MM.1S (cell line): ENCODE measurements at regions not wholly inside any gene's neighbourhood (a gene's known extent, or its start where the extent isn't known, plus 50 kb on each side); places are given as distances from the start of the nearest gene placed in this dataset.

Experiments
- DNase-seq: peaks from one replicate; pipeline ENCODE4 v3.0.0-alpha.2; 2015
- H2AFZ ChIP-seq: fragments of 300-600 bp; sonication (generic); 2 replicates; pipeline ENCODE4 v1.6.0; 2016; ENCODE audit warnings: antibody characterized with exemption, low read length
- H3F3A ChIP-seq: fragments of 300-600 bp; sonication (generic); 2 replicates; pipeline ENCODE4 v1.6.1; 2016; ENCODE audit warnings: mild to moderate bottlenecking, antibody characterized with exemption, low read length, moderate library complexity, mixed read lengths; ENCODE audit not compliant: insufficient read depth
- H3K27ac ChIP-seq: fragments of 300-600 bp; sonication (generic); 2 replicates; pipeline ENCODE4 v1.5.1; 2016; ENCODE audit warnings: mild to moderate bottlenecking, low read length
- H3K27me3 ChIP-seq: fragments of 300-600 bp; sonication (generic); replicated peaks from 2 replicates; pipeline ENCODE4 v1.6.0; 2016; ENCODE audit warnings: low read length; ENCODE audit not compliant: insufficient read depth
- H3K36me3 ChIP-seq: fragments of 300-600 bp; sonication (generic); replicated peaks from 2 replicates; pipeline ENCODE4 v1.6.1; 2016; ENCODE audit warnings: mild to moderate bottlenecking, low read length, mixed read lengths; ENCODE audit not compliant: insufficient read depth
- H3K4me1 ChIP-seq: fragments of 300-600 bp; sonication (generic); 2 replicates; pipeline ENCODE4 v1.6.1; 2016; ENCODE audit warnings: low read length, mixed read lengths
- H3K4me2 ChIP-seq: fragments of 300-600 bp; sonication (generic); 2 replicates; pipeline ENCODE4 v1.6.0; 2016; ENCODE audit warnings: low read depth, low read length
- H3K4me3 ChIP-seq: fragments of 300-600 bp; sonication (generic); 2 replicates; pipeline ENCODE4 v1.5.1; 2016; ENCODE audit warnings: low read length, mixed read lengths
- H3K79me2 ChIP-seq: fragments of 300-600 bp; sonication (generic); 2 replicates; pipeline ENCODE4 v1.6.1; 2016; ENCODE audit warnings: mixed run types, low read length, mixed read lengths
- H3K9ac ChIP-seq: fragments of 300-600 bp; sonication (generic); 2 replicates; pipeline ENCODE4 v1.6.1; 2016; ENCODE audit warnings: low read length, mixed read lengths
- H3K9me2 ChIP-seq: fragments of 300-600 bp; sonication (generic); replicated peaks from 2 replicates; pipeline ENCODE4 v1.6.1; 2016; ENCODE audit warnings: mild to moderate bottlenecking, low read length, mixed read lengths; ENCODE audit not compliant: insufficient read depth
- H3K9me3 ChIP-seq: fragments of 300-600 bp; sonication (generic); replicated peaks from 2 replicates; pipeline ENCODE4 v1.6.1; 2016; ENCODE audit warnings: mild to moderate bottlenecking, low read length, mixed read lengths; ENCODE audit not compliant: insufficient read depth
- H4K20me1 ChIP-seq: fragments of 300-600 bp; sonication (generic); 2 replicates; pipeline ENCODE4 v1.6.1; 2016; ENCODE audit warnings: mild to moderate bottlenecking, low read length, moderate library complexity, mixed read lengths; ENCODE audit not compliant: insufficient read depth
- CTCF ChIP-seq: fragments of 300-600 bp; sonication (generic); IDR thresholded peaks from 2 replicates; pipeline ENCODE4 v1.5.1; 2016; ENCODE audit warnings: antibody characterized with exemption, low read length, mixed read lengths
- EZH2 ChIP-seq: fragments of 300-600 bp; sonication (generic); optimal IDR thresholded peaks from 2 replicates; pipeline ENCODE3; 2017; ENCODE audit warnings: low read depth, mild to moderate bottlenecking, antibody characterized with exemption, low read length, mixed read lengths
- EZH2phosphoT487 ChIP-seq: fragments of 300-600 bp; sonication (generic); IDR thresholded peaks from 2 replicates; pipeline ENCODE4 v1.6.1; 2018; ENCODE audit warnings: antibody characterized with exemption, low read length

DNA sequence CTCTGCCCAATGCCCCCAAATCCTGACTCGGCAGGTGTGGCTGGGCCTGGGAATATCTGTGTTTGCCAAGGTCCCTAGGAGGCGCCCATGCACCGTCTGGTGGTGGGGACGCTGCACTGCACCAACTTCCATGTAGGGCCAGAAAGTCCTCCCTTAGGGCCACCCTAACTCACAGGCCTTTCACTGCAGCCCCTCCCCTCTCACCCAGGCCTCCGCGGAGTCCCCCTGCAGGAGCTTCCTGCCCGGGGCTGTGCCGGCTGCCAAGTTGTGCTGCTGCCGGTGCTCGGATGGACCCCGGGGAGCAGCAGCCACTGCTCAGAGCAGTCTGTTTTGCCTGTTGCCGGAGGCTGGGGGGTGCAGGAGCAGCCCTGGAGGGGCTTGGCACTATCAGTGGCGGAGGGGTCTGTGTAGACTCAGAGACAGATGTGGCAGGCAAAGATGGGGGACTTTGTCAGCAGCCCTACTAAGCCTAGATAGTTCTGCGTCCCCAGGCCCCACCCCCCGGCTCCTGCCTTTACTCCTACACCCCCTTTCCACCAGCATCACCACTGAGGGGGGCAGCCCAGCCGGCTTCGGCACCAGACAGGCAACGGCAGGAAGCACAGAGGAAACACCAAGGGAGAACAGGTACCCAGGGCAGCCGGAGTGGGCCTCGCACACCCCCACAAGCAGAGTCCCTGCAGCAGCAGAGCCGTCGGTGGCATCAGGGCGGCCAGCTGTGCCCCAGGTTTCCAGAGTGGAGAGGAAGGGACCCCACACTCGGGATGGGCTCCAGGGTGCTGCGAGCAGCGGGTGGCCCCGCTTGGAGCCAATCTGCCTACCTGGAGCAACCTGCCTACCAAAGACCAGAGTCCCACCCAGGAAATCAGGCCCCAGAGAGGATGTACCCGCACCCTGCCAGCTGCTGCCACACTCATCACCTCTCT is 124.3 kb downstream of the TRIM29 start:
- Histone ChIP-seq H3K36me3 (no peaks in the 10 kb centered on the region), H3K9ac (no peak overlapping the region), H4K20me1 (no peaks in the 10 kb centered on the region), H3F3A (no peaks in the 10 kb centered on the region), H3K4me3 (no peak overlapping the region), H3K27ac (no peak overlapping the region), H3K4me1 (no peaks in the 10 kb centered on the region), H3K27me3 (peaks cover 27% of the 10 kb centered on the region; the same call in 1 of the 2 replicates), H3K79me2 (no peaks in the 10 kb centered on the region), H2AFZ (no peak overlapping the region), H3K4me2 (no peak overlapping the region), H3K9me3 (no peaks in the 10 kb centered on the region), H3K9me2 (no peaks in the 10 kb centered on the region)
- DNase-seq, result no peak
- TF ChIP-seq EZH2 (no peak), CTCF (peak; percentile 59)

- no peak for DNase-seq
- Histone ChIP-seq H3K9me2 (no peaks in the 10 kb centered on the region), H3K4me1 (no peaks in the 10 kb centered on the region), H4K20me1 (no peaks in the 10 kb centered on the region), H3K9me3 (no peaks in the 10 kb centered on the region), H3K27me3 (peaks cover 25% of the 10 kb centered on the region; the same call in 1 of the 2 replicates), H3K9ac (no peak overlapping the region), H3K27ac (no peak overlapping the region), H3F3A (no peaks in the 10 kb centered on the region), H3K36me3 (no peaks in the 10 kb centered on the region), H3K79me2 (no peaks in the 10 kb centered on the region), H2AFZ (no peak overlapping the region), H3K4me2 (no peak overlapping the region), H3K4me3 (no peak overlapping the region)
- TF ChIP-seq EZH2 (no peak), EZH2phosphoT487 (no peak), CTCF (no peak)
These were observed 125.7 kb downstream of the TRIM29 start for GRCh38 chr11:120012245-120012644.

DNA sequence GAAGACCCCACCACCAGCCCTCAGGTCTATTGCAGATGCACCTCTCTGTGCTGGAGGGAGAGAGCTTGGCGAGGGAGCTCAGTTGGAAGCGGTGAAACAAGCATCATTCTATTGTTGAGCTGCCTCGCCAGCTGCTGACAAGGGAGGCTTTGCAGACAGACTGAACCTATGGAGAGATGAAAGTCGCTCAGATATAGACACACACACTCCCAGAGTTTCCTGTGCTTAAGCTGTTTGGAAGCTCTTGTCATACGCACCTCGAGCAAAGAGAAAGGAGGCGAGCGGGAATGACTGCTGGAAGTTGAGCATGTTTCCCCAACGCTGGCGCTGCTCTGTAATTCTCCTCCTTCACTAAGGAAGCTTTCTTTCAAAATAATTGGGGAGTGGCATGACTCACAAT is 126.1 kb downstream of the TRIM29 start:
- Histone ChIP-seq H3K79me2 (no peaks in the 10 kb centered on the region), H3K36me3 (no peaks in the 10 kb centered on the region), H3K27me3 (peaks cover 25% of the 10 kb centered on the region; the same call in 1 of the 2 replicates)

More for the DNA sequence above, 126.1 kb downstream of the TRIM29 start:
- no peak overlapping the region for H3K27ac ChIP-seq
- H3K9ac ChIP-seq, result no peak overlapping the region
- no peaks in the 10 kb centered on the region for H3F3A ChIP-seq
- H3K9me3 ChIP-seq, result no peaks in the 10 kb centered on the region
- H3K4me1 ChIP-seq, result no peaks in the 10 kb centered on the region
- no peak overlapping the region for H3K4me3 ChIP-seq
- H3K9me2 ChIP-seq, result no peaks in the 10 kb centered on the region
- H3K4me2 ChIP-seq, result no peak overlapping the region
- TF ChIP-seq EZH2phosphoT487, result no peak
- no peak for TF ChIP-seq CTCF
- no peak for TF ChIP-seq EZH2
- no peaks in the 10 kb centered on the region for H4K20me1 ChIP-seq
- DNase-seq, result no peak
- no peak overlapping the region for H2AFZ ChIP-seq
